Esophagus muscularis mucosa (tissue), 4 donors: ENCODE measurements at regions not wholly inside any gene's neighbourhood (a gene's known extent, or its start where the extent isn't known, plus 50 kb on each side); places are given as distances from the start of the nearest gene placed in this dataset.

ENCODE experiments used
- DNase-seq: peaks from one replicate; pipeline ENCODE4 v3.0.0-alpha.2; 2017; ENCODE audit errors: extremely low spot score
- H3K27ac ChIP-seq, 4 donors: fragments of 200-600 bp; sonication (generic); replicated peaks in 1 of 4; 1 replicate in 3 of 4; 2 replicates in 1 of 4; pipeline ENCODE4 v1.5.1; 2016 to 2019; ENCODE audit warnings: mild to moderate bottlenecking in 1 of 4
- H3K27me3 ChIP-seq, 4 donors: fragments of 200-600 bp; sonication (generic); one replicate each; pipeline versions ENCODE4 v1.5.1 to v1.6.0; 2016 to 2019
- H3K36me3 ChIP-seq, 4 donors: fragments of 200-600 bp; sonication (generic); one replicate each; pipeline ENCODE4 v1.5.1; 2016 to 2019
- H3K4me1 ChIP-seq, 4 donors: fragments of 200-600 bp; sonication (generic); one replicate each; pipeline ENCODE4 v1.5.1; 2016 to 2019
- H3K4me3 ChIP-seq, 4 donors: fragments of 200-600 bp; sonication (generic); 1 replicate in 2 of 4; 2 replicates in 2 of 4; pipeline ENCODE4 v1.5.1; 2016 to 2019; ENCODE audit warnings: mild to moderate bottlenecking in 4 of 4, moderate library complexity in 1 of 4
- H3K9me3 ChIP-seq, 4 donors: fragments of 200-600 bp; sonication (generic); 1 replicate in 3 of 4; 2 replicates in 1 of 4; pipeline ENCODE4 v1.5.1; 2016 to 2019
- CTCF ChIP-seq, 3 experiments: fragments of 200-600 bp in 2 of 3; fragments of 450-650 bp in 1 of 3; sonication (generic) in 2 of 3; IDR thresholded peaks; one replicate each; pipeline ENCODE4 v1.5.1; 2017 to 2019; ENCODE audit warnings: antibody characterized with exemption in 3 of 3, mild to moderate bottlenecking in 2 of 3, moderate library complexity in 1 of 3
- EP300 ChIP-seq: sonication (generic); formaldehyde crosslinking; IDR thresholded peaks from one replicate; pipeline ENCODE4 v1.6.1; 2017; ENCODE audit warnings: antibody characterized with exemption
- POLR2A ChIP-seq: fragments of 450-650 bp; IDR thresholded peaks from one replicate; pipeline ENCODE4 v1.6.1; 2017; ENCODE audit warnings: antibody characterized with exemption, moderate library complexity, mild to moderate bottlenecking, low read depth
- POLR2AphosphoS5 ChIP-seq, 2 donors: sonication (generic); formaldehyde crosslinking; IDR thresholded peaks; one replicate each; pipeline ENCODE4 v1.6.1; 2017; ENCODE audit warnings: antibody characterized with exemption in 2 of 2
- WGBS: methylation state at CpG from one replicate; pipeline ENCODE4 v1.1.5; 2018; 5-methylcytosine and 5-hydroxymethylcytosine counted together
- intact Hi-C: fragments of 100-400 bp; cut with DNase I; formaldehyde crosslinking; loops from one replicate; pipeline ENCODE4 v1.15.1; 2023

GRCh38 chrY:8386053-8386452 is 951.2 kb upstream of the TSPY4 start:
- TF ChIP-seq CTCF (IDR thresholded peaks at IDR 0.05) (no peak), POLR2AphosphoS5 (IDR thresholded peaks at IDR 0.05) (no peak), POLR2A (no peak), EP300 (no peak)
- no peaks in the 10 kb centered on the region for H3K4me1 ChIP-seq
- H3K36me3 ChIP-seq: no peaks in the 10 kb centered on the region
- H3K27me3 ChIP-seq: no peaks in the 10 kb centered on the region
- no peak overlapping the region for H3K4me3 ChIP-seq
- H3K27ac ChIP-seq: no peak overlapping the region
- H3K9me3 ChIP-seq: no peaks in the 10 kb centered on the region
- no peak for DNase-seq
- intact Hi-C loops: no loop called here
- no CpG with 5 or more reads among the region's 1 CpG for WGBS

GRCh38 chrY:8388512-8388911 is 948.8 kb upstream of the TSPY4 start:
- Histone ChIP-seq H3K4me1 (no peaks in the 10 kb centered on the region), H3K4me3 (no peak overlapping the region), H3K9me3 (no peaks in the 10 kb centered on the region), H3K27me3 (no peaks in the 10 kb centered on the region), H3K36me3 (no peaks in the 10 kb centered on the region), H3K27ac (no peak overlapping the region)
- TF ChIP-seq POLR2A (no peak), EP300 (no peak), CTCF (IDR thresholded peaks at IDR 0.05) (no peak), POLR2AphosphoS5 (IDR thresholded peaks at IDR 0.05) (no peak)
- no peak for DNase-seq
- intact Hi-C loops: no loop called here

GRCh38 chrY:8390310-8390709 is 947.0 kb upstream of the TSPY4 start:
- intact Hi-C loops: no loop called here
- no peak for TF ChIP-seq POLR2AphosphoS5 (IDR thresholded peaks at IDR 0.05)
- H3K27ac ChIP-seq: no peak overlapping the region
- H3K36me3 ChIP-seq: no peaks in the 10 kb centered on the region
- H3K9me3 ChIP-seq: no peaks in the 10 kb centered on the region
- no peak for DNase-seq
- H3K27me3 ChIP-seq: no peaks in the 10 kb centered on the region
- no CpG with 5 or more reads among the region's 1 CpG for WGBS
- no peak overlapping the region for H3K4me3 ChIP-seq
- no peaks in the 10 kb centered on the region for H3K4me1 ChIP-seq

GRCh38 chrY:8393246-8393645 is 944.0 kb upstream of the TSPY4 start:
- no peak overlapping the region for H3K4me3 ChIP-seq
- H3K4me1 ChIP-seq: no peaks in the 10 kb centered on the region
- H3K27ac ChIP-seq: no peak overlapping the region
- TF ChIP-seq EP300 (no peak), POLR2A (no peak), CTCF (IDR thresholded peaks at IDR 0.05) (no peak), POLR2AphosphoS5 (IDR thresholded peaks at IDR 0.05) (no peak)
- no peaks in the 10 kb centered on the region for H3K9me3 ChIP-seq
- no CpG with 5 or more reads among the region's 3 CpGs for WGBS
- intact Hi-C loops: no loop called here
- no peaks in the 10 kb centered on the region for H3K36me3 ChIP-seq
- no peaks in the 10 kb centered on the region for H3K27me3 ChIP-seq
- no peak for DNase-seq

- Histone ChIP-seq H3K9me3 (no peaks in the 10 kb centered on the region), H3K27me3 (no peaks in the 10 kb centered on the region), H3K27ac (no peak overlapping the region), H3K36me3 (no peaks in the 10 kb centered on the region), H3K4me1 (no peaks in the 10 kb centered on the region), H3K4me3 (no peak overlapping the region)
- no peak for DNase-seq
- no CpG with 5 or more reads among the region's 4 CpGs for WGBS
- TF ChIP-seq POLR2A: no peak
- TF ChIP-seq POLR2AphosphoS5 (IDR thresholded peaks at IDR 0.05): no peak
- TF ChIP-seq CTCF (IDR thresholded peaks at IDR 0.05): no peak
- TF ChIP-seq EP300: no peak
- intact Hi-C loops: no loop called here
These were observed 914.4 kb upstream of the TSPY4 start for GRCh38 chrY:8422906-8423305.
